PC-9 (cell line): ENCODE measurements at regions not wholly inside any gene's neighbourhood (a gene's known extent, or its start where the extent isn't known, plus 50 kb on each side); places are given as distances from the start of the nearest gene placed in this dataset.

Source experiments
- EZH2 ChIP-seq: fragments of 200-600 bp; sonication (generic); IDR thresholded peaks from 2 replicates; pipeline ENCODE4 v1.8.0; 2017; ENCODE audit warnings: antibody characterized with exemption, low read depth
- TF ChIP-seq, protein P1 (sequence below): fragments of 200-600 bp; sonication (generic); conservative IDR thresholded peaks from 2 replicates; pipeline ENCODE4 v1.6.1; 2017; ENCODE audit warnings: mixed run types, antibody characterized with exemption, mild to moderate bottlenecking, moderate library complexity

DNA sequence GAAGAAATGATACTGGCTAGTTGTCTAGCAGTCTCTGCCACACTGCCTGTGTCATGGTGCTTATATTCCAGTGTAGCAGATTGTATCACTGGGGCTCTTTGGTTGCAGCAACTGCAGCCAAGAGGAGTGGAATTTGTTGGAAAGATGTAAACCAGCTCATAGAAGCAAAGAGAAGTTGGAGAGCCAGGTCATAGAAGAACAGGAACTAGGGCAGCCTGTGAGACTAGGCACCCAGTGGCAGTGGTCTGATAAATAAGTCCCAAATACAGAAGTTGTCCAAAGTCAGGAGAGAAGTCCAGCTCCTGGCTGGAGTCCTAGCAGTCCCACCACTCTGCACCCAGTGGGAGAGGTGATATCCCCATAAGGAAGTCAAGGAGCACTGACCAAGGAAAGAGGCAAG lies 172.5 kb upstream of the ARID2 start:
- TF ChIP-seq, protein P1, sequence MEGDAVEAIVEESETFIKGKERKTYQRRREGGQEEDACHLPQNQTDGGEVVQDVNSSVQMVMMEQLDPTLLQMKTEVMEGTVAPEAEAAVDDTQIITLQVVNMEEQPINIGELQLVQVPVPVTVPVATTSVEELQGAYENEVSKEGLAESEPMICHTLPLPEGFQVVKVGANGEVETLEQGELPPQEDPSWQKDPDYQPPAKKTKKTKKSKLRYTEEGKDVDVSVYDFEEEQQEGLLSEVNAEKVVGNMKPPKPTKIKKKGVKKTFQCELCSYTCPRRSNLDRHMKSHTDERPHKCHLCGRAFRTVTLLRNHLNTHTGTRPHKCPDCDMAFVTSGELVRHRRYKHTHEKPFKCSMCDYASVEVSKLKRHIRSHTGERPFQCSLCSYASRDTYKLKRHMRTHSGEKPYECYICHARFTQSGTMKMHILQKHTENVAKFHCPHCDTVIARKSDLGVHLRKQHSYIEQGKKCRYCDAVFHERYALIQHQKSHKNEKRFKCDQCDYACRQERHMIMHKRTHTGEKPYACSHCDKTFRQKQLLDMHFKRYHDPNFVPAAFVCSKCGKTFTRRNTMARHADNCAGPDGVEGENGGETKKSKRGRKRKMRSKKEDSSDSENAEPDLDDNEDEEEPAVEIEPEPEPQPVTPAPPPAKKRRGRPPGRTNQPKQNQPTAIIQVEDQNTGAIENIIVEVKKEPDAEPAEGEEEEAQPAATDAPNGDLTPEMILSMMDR: no peak
- TF ChIP-seq EZH2: no peak
